CD14-positive monocyte (primary cell): ENCODE measurements at regions not wholly inside any gene's neighbourhood (a gene's known extent, or its start where the extent isn't known, plus 50 kb on each side); places are given as distances from the start of the nearest gene placed in this dataset.

Experiments used
- DNase-seq, 3 donors: peaks; one replicate each; pipeline ENCODE4 v3.0.0-alpha.2; 2011 to 2022
- H2AFZ ChIP-seq: 2 replicates; pipeline ENCODE4 v1.6.0; 2012; ENCODE audit warnings: mild to moderate bottlenecking, low read depth, low read length, inconsistent platforms; ENCODE audit not compliant: insufficient read depth, poor library complexity, severe bottlenecking
- H3K27ac ChIP-seq, 2 donors: 1 replicate in 1 of 2; 2 replicates in 1 of 2; pipeline ENCODE4 v1.5.1; 2012 to 2013; ENCODE audit warnings: low read length in 2 of 2, control low read depth in 1 of 2, inconsistent platforms in 1 of 2, low read depth in 1 of 2, mild to moderate bottlenecking in 1 of 2
- H3K27me3 ChIP-seq, 2 donors: one replicate each; pipeline versions ENCODE4 v1.6.0 to v1.6.1; 2011 to 2013; ENCODE audit warnings: low read length in 2 of 2; ENCODE audit not compliant: control insufficient read depth in 2 of 2, insufficient read depth in 2 of 2
- H3K36me3 ChIP-seq, 2 donors: replicated peaks in 1 of 2; 1 replicate in 1 of 2; 2 replicates in 1 of 2; pipeline versions ENCODE4 v1.5.1 to v1.6.1; 2012 to 2013; ENCODE audit warnings: low read length in 2 of 2, control low read depth in 1 of 2, inconsistent platforms in 1 of 2, mild to moderate bottlenecking in 1 of 2; ENCODE audit not compliant: insufficient read depth in 2 of 2, control insufficient read depth in 1 of 2
- H3K4me1 ChIP-seq, 2 donors: 1 replicate in 1 of 2; 2 replicates in 1 of 2; pipeline versions ENCODE4 v1.5.1 to v1.6.1; 2012 to 2013; ENCODE audit warnings: low read length in 2 of 2, control low read depth in 1 of 2, inconsistent platforms in 1 of 2, mild to moderate bottlenecking in 1 of 2, moderate library complexity in 1 of 2; ENCODE audit not compliant: insufficient read depth in 2 of 2, control insufficient read depth in 1 of 2
- H3K4me2 ChIP-seq: replicated peaks from 2 replicates; pipeline ENCODE3; 2012; ENCODE audit warnings: low read length, moderate library complexity, mild to moderate bottlenecking; ENCODE audit not compliant: poor library complexity, severe bottlenecking; ENCODE audit errors: extremely low read depth
- H3K4me3 ChIP-seq, 3 experiments: fragments of 200-600 bp in 1 of 3; sonication (generic) in 1 of 3; replicated peaks in 1 of 3; 1 replicate in 2 of 3; 2 replicates in 1 of 3; pipeline ENCODE4 v1.5.1; 2011 to 2013; ENCODE audit warnings: low read length in 3 of 3, mild to moderate bottlenecking in 3 of 3, control low read depth in 2 of 3, low read depth in 2 of 3, inconsistent platforms in 1 of 3, moderate library complexity in 1 of 3
- H3K79me2 ChIP-seq: 2 replicates; pipeline ENCODE4 v1.6.0; 2012; ENCODE audit warnings: mild to moderate bottlenecking, control low read depth, inconsistent platforms, low read length, moderate library complexity; ENCODE audit not compliant: insufficient read depth
- H3K9ac ChIP-seq: 2 replicates; pipeline ENCODE4 v1.6.0; 2017; ENCODE audit warnings: low read length, mild to moderate bottlenecking; ENCODE audit not compliant: insufficient read depth, poor library complexity, severe bottlenecking
- H3K9me3 ChIP-seq, 2 donors: replicated peaks in 1 of 2; 1 replicate in 1 of 2; 2 replicates in 1 of 2; pipeline versions ENCODE4 v1.5.1 to v1.6.1; 2012 to 2013; ENCODE audit warnings: low read length in 2 of 2, control low read depth in 1 of 2; ENCODE audit not compliant: control insufficient read depth in 1 of 2, insufficient read depth in 1 of 2
- H4K20me1 ChIP-seq: 2 replicates; pipeline ENCODE4 v1.6.0; 2012; ENCODE audit warnings: mild to moderate bottlenecking, low read length, control low read depth, moderate library complexity; ENCODE audit not compliant: insufficient read depth
- H3K27ac Mint-ChIP-seq, 7 donors: one replicate each; pipeline ENCODE4 v1.8.0; 2020; ENCODE audit warnings: mild to moderate bottlenecking in 7 of 7, mixed read lengths in 7 of 7, moderate library complexity in 6 of 7, inconsistent platforms in 2 of 7
- H3K27me3 Mint-ChIP-seq, 3 donors: one replicate each; pipeline ENCODE4 v1.8.0; 2021 to 2022; ENCODE audit warnings: low read depth in 3 of 3, mild to moderate bottlenecking in 3 of 3, mixed read lengths in 3 of 3, moderate library complexity in 3 of 3, inconsistent platforms in 1 of 3
- H3K36me3 Mint-ChIP-seq, 2 donors: one replicate each; pipeline ENCODE4 v1.8.0; 2020; ENCODE audit warnings: mixed read lengths in 2 of 2, inconsistent platforms in 1 of 2, mild to moderate bottlenecking in 1 of 2
- H3K4me1 Mint-ChIP-seq: one replicate; pipeline ENCODE4 v1.8.0; 2020; ENCODE audit warnings: mild to moderate bottlenecking, mixed read lengths
- H3K4me3 Mint-ChIP-seq, 2 donors: one replicate each; pipeline ENCODE4 v1.8.0; 2020; ENCODE audit warnings: mild to moderate bottlenecking in 2 of 2, mixed read lengths in 2 of 2, moderate library complexity in 1 of 2
- H3K9me3 Mint-ChIP-seq, 7 donors: one replicate each; pipeline ENCODE4 v1.8.0; 2020 to 2022; ENCODE audit warnings: mixed read lengths in 7 of 7, mild to moderate bottlenecking in 6 of 7, moderate library complexity in 6 of 7, inconsistent platforms in 2 of 7
- CTCF ChIP-seq: fragments of 200-600 bp; IDR thresholded peaks from one replicate; pipeline ENCODE4 v1.8.0; 2022; ENCODE audit warnings: antibody characterized with exemption, mild to moderate bottlenecking
- WGBS: methylation state at CpG from one replicate; pipeline ENCODE4 v1.1.5; 2013; ENCODE audit warnings: missing lambda C conversion rate; ENCODE audit not compliant: insufficient coverage; 5-methylcytosine and 5-hydroxymethylcytosine counted together
- intact Hi-C, 2 donors: fragments of 100-400 bp; cut with micrococcal nuclease; formaldehyde crosslinking; loops; one replicate each; pipeline versions ENCODE4 v1.15.0 to v1.15.1; 2023

GRCh38 chr3:117495620-117496019, 786.0 kb downstream of the TUSC7 start:
- Histone ChIP-seq H3K4me2 (no peak overlapping the region), H3K36me3 (no peaks in the 10 kb centered on the region), H3K79me2 (no peaks in the 10 kb centered on the region), H3K27ac (no peak overlapping the region), H3K9me3 (no peaks in the 10 kb centered on the region), H3K4me3 (no peak overlapping the region), H3K9ac (no peak overlapping the region), H2AFZ (no peak overlapping the region), H3K4me1 (no peaks in the 10 kb centered on the region), H4K20me1 (no peaks in the 10 kb centered on the region), H3K27me3 (no peaks in the 10 kb centered on the region)
- WGBS = no CpG with 5 or more reads among the region's 2 CpGs
- Mint-ChIP-seq H3K27ac (no peak overlapping the region), H3K4me3 (no peak overlapping the region), H3K36me3 (no peaks in the 10 kb centered on the region), H3K27me3 (peaks cover 0 to 3% (median 1%) of the 10 kb centered on the region in 3 donors), H3K4me1 (no peaks in the 10 kb centered on the region), H3K9me3 (peaks cover 0 to 7% (median 3%) of the 10 kb centered on the region in 7 donors)
- DNase-seq = no peak
- TF ChIP-seq CTCF = no peak
- intact Hi-C loops = no loop called here

- Mint-ChIP-seq H3K4me3 (no peak overlapping the region), H3K27ac (no peak overlapping the region), H3K36me3 (no peaks in the 10 kb centered on the region), H3K4me1 (no peaks in the 10 kb centered on the region), H3K27me3 (peaks cover 0 to 1% (median 0%) of the 10 kb centered on the region in 3 donors), H3K9me3 (peaks cover 0 to 5% (median 3%) of the 10 kb centered on the region in 7 donors)
- Histone ChIP-seq H3K4me2 (no peak overlapping the region), H3K9ac (no peak overlapping the region), H2AFZ (no peak overlapping the region), H3K36me3 (no peaks in the 10 kb centered on the region), H3K4me3 (no peak overlapping the region), H3K27ac (no peak overlapping the region), H3K27me3 (no peaks in the 10 kb centered on the region), H3K9me3 (no peaks in the 10 kb centered on the region), H4K20me1 (no peaks in the 10 kb centered on the region), H3K4me1 (no peaks in the 10 kb centered on the region), H3K79me2 (no peaks in the 10 kb centered on the region)
- TF ChIP-seq CTCF = no peak
- DNase-seq = no peak
- intact Hi-C loops = no loop called here
- WGBS = no CpG with 5 or more reads among the region's 4 CpGs
These were observed 789.8 kb downstream of the TUSC7 start for GRCh38 chr3:117499189-117499870.
